ENCODE measurements at regions not wholly inside any gene's neighbourhood (a gene's known extent, or its start where the extent isn't known, plus 50 kb on each side); places are given as distances from the start of the nearest gene placed in this dataset.
"Not testable (repeated sequence)": the region's sequence is repeated elsewhere in the genome, so short reads cannot be mapped to it uniquely, and the experiment has no call there.

GRCh38 chr3:189430166-189430565 lies 201.0 kb upstream of the TP63 start:
- Histone ChIP-seq H3F3A (replicated peaks; ENCODE audit: low read depth) (no peaks in the 10 kb centered on the region), H3K4me2 (peak overlapping the region; percentile 31), H3K4me1 (ENCODE audit: insufficient read depth) (peaks cover 16% of the 10 kb centered on the region), H2AFZ (no peak overlapping the region), H4K20me1 (replicated peaks; ENCODE audit: insufficient read depth) (no peaks in the 10 kb centered on the region), H3K27ac (ENCODE audit: low read depth) (no peak overlapping the region), H3K9me2 (ENCODE audit: insufficient read depth) (0 out of 2 replicates have a peak, but pooled peaks cover 9% of the 10 kb centered on the region), H3K27me3 (ENCODE audit: insufficient read depth) (no peaks in the 10 kb centered on the region), H3K36me3 (ENCODE audit: insufficient read depth) (no peaks in the 10 kb centered on the region), H3K4me3 (no peak overlapping the region), H3K79me2 (replicated peaks; ENCODE audit: insufficient read depth) (no peaks in the 10 kb centered on the region)
- DNase-seq (ENCODE audit: low spot score): no peak
- peaks cover 18% of the 10 kb centered on the region for H3K4me1 Mint-ChIP-seq
- H3K9me3 Mint-ChIP-seq: no peaks in the 10 kb centered on the region; the same call in 2 of the 3 replicates
- 0 out of 3 replicates have a peak, but pooled peaks cover 3% of the 10 kb centered on the region for H3K36me3 Mint-ChIP-seq (ENCODE audit: low read depth)
- no peak overlapping the region for H3K4me3 Mint-ChIP-seq
- peaks cover 2% of the 10 kb centered on the region for H3K27me3 Mint-ChIP-seq (ENCODE audit: insufficient read depth, low read depth, poor library complexity)
- no peak overlapping the region for H3K27ac Mint-ChIP-seq
- TF ChIP-seq STAT1 (IDR thresholded peaks at IDR 0.05; ENCODE audit: unreplicated experiment) (no peak), JUNB (IDR thresholded peaks at IDR 0.05; ENCODE audit: unreplicated experiment) (no peak), ZNF331 (CRISPR knock-in tag; IDR thresholded peaks at IDR 0.05; ENCODE audit: low read depth) (no peak), CREB1 (CRISPR knock-in tag; IDR thresholded peaks at IDR 0.05; ENCODE audit: low read depth) (no peak), NANOG (IDR thresholded peaks at IDR 0.05; ENCODE audit: borderline replicate concordance) (no peak), ZNF114 (CRISPR knock-in tag; IDR thresholded peaks at IDR 0.05) (no peak), ETS1 (IDR thresholded peaks at IDR 0.05) (no peak), EZH2 (IDR thresholded peaks at IDR 0.05; ENCODE audit: low read depth, unreplicated experiment) (no peak), REST (IDR thresholded peaks at IDR 0.05; ENCODE audit: unreplicated experiment) (no peak), CTCF (conservative IDR thresholded peaks at IDR 0.05; ENCODE audit: low read depth in 2 of 2) (no peak), POLR2AphosphoS5 (IDR thresholded peaks at IDR 0.05; ENCODE audit: low read depth) (no peak), EZH2phosphoT487 (IDR thresholded peaks at IDR 0.05; ENCODE audit: unreplicated experiment) (no peak)
- no peak for ATAC-seq

- not testable (repeated sequence) for H3K9me2 ChIP-seq (ENCODE audit: insufficient read depth); H3K4me3 ChIP-seq; H3K9me3 Mint-ChIP-seq; H4K20me1 ChIP-seq (replicated peaks; ENCODE audit: insufficient read depth); H3K4me1 ChIP-seq (ENCODE audit: insufficient read depth); H3K4me1 Mint-ChIP-seq; H3F3A ChIP-seq (replicated peaks; ENCODE audit: low read depth); H3K27ac ChIP-seq (ENCODE audit: low read depth); H3K79me2 ChIP-seq (replicated peaks; ENCODE audit: insufficient read depth); H3K36me3 ChIP-seq (ENCODE audit: insufficient read depth); ATAC-seq; H2AFZ ChIP-seq; H3K27ac Mint-ChIP-seq; H3K27me3 ChIP-seq (ENCODE audit: insufficient read depth); H3K36me3 Mint-ChIP-seq (ENCODE audit: low read depth); DNase-seq (ENCODE audit: low spot score); H3K4me2 ChIP-seq; H3K27me3 Mint-ChIP-seq (ENCODE audit: insufficient read depth, low read depth, poor library complexity); H3K4me3 Mint-ChIP-seq
Measured at GRCh38 chr3:189442257-189442656, 188.9 kb upstream of the TP63 start.
